ENCODE measurements at regions not wholly inside any gene's neighbourhood (a gene's known extent, or its start where the extent isn't known, plus 50 kb on each side); places are given as distances from the start of the nearest gene placed in this dataset.

DNA sequence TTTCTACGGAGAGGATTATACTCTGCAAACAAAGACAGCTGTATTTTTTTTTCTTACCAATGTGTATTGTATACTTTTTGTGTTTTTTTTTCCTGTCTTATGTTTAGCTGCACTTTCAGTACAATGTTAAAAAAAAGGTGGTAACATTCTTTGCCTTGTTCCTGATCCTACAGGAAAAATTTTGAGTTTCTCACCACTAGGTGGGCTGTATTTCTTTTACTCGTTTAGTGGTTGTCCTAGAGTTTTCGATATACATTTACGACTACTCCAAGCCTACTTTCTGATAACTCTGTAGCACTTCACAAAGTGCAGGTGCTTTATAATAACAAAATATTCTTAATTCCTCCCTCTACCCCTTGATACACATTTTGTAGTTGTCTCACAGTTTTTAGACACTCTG is 652.2 kb downstream of the UQCRFS1 start:
- TF ChIP-seq SIN3A (IDR thresholded peaks at IDR 0.05; ENCODE audit: low read depth, low read length) (no peak), EP300 (IDR thresholded peaks at IDR 0.05; ENCODE audit: borderline replicate concordance in 1 of 2, control insufficient read depth in 1 of 2, low read depth in 2 of 2, low read length in 2 of 2) (no peak), RBBP5 (conservative IDR thresholded peaks at IDR 0.05) (no peak), RELA (IDR thresholded peaks at IDR 0.05; ENCODE audit: borderline replicate concordance, partially characterized antibody) (no peak), BCL11A (IDR thresholded peaks at IDR 0.05; ENCODE audit: low read depth, low read length) (no peak)
- TF ChIP-seq, protein P1, sequence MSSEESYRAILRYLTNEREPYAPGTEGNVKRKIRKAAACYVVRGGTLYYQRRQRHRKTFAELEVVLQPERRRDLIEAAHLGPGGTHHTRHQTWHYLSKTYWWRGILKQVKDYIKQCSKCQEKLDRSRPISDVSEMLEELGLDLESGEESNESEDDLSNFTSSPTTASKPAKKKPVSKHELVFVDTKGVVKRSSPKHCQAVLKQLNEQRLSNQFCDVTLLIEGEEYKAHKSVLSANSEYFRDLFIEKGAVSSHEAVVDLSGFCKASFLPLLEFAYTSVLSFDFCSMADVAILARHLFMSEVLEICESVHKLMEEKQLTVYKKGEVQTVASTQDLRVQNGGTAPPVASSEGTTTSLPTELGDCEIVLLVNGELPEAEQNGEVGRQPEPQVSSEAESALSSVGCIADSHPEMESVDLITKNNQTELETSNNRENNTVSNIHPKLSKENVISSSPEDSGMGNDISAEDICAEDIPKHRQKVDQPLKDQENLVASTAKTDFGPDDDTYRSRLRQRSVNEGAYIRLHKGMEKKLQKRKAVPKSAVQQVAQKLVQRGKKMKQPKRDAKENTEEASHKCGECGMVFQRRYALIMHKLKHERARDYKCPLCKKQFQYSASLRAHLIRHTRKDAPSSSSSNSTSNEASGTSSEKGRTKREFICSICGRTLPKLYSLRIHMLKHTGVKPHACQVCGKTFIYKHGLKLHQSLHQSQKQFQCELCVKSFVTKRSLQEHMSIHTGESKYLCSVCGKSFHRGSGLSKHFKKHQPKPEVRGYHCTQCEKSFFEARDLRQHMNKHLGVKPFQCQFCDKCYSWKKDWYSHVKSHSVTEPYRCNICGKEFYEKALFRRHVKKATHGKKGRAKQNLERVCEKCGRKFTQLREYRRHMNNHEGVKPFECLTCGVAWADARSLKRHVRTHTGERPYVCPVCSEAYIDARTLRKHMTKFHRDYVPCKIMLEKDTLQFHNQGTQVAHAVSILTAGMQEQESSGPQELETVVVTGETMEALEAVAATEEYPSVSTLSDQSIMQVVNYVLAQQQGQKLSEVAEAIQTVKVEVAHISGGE (CRISPR knock-in tag; IDR thresholded peaks at IDR 0.05) = no peak
